CD4-positive, alpha-beta memory T cell (primary cell): ENCODE measurements at regions not wholly inside any gene's neighbourhood (a gene's known extent, or its start where the extent isn't known, plus 50 kb on each side); places are given as distances from the start of the nearest gene placed in this dataset.

Experiments
- CTCF ChIA-PET: fragments of 350-600 bp; sonication (Branson Sonifier 250); formaldehyde crosslinking; loops from one replicate; lab custom pipeline; 2021; ENCODE audit warnings: inconsistent platforms; ENCODE audit not compliant: partially characterized antibody; lab: Charles Lee
- POLR2A ChIA-PET: fragments of 350-600 bp; sonication (Branson Sonifier 250); formaldehyde crosslinking; loops from one replicate; lab custom pipeline; 2021; ENCODE audit not compliant: partially characterized antibody; lab: Charles Lee
- DNase-seq, 5 donors: peaks; one replicate each; pipeline versions ENCODE4 v3.0.0 to v3.0.0-alpha.2; 2020 to 2022; ENCODE audit warnings: mixed read lengths in 1 of 5
- H3K27ac ChIP-seq: one replicate; pipeline ENCODE4 v1.7.0; 2013; ENCODE audit warnings: low read depth, low read length
- H3K27me3 ChIP-seq: 2 replicates; pipeline ENCODE4 v1.7.0; 2013; ENCODE audit warnings: mild to moderate bottlenecking, low read length, moderate library complexity; ENCODE audit not compliant: insufficient read depth
- H3K36me3 ChIP-seq: 2 replicates; pipeline ENCODE4 v1.7.0; 2013; ENCODE audit warnings: mild to moderate bottlenecking, low read length, moderate library complexity; ENCODE audit not compliant: insufficient read depth
- H3K4me1 ChIP-seq: 2 replicates; pipeline ENCODE4 v1.7.0; 2013; ENCODE audit warnings: mild to moderate bottlenecking, low read length, moderate library complexity; ENCODE audit not compliant: insufficient read depth
- H3K4me3 ChIP-seq, 2 donors: one replicate each; pipeline ENCODE4 v1.7.0; 2013; ENCODE audit warnings: low read length in 2 of 2, mild to moderate bottlenecking in 1 of 2
- H3K9me3 ChIP-seq, 2 donors: one replicate each; pipeline ENCODE4 v1.7.0; 2013; ENCODE audit warnings: low read length in 2 of 2, control low read depth in 1 of 2; ENCODE audit not compliant: control insufficient read depth in 1 of 2
- H3K27ac Mint-ChIP-seq, 7 donors: one replicate each; pipeline ENCODE4 v1.8.0; 2020 to 2021; ENCODE audit warnings: mixed read lengths in 7 of 7, mild to moderate bottlenecking in 6 of 7, inconsistent platforms in 3 of 7, moderate library complexity in 3 of 7
- H3K27me3 Mint-ChIP-seq, 2 donors: one replicate each; pipeline ENCODE4 v1.8.0; 2020 to 2021; ENCODE audit warnings: mixed read lengths in 2 of 2
- H3K36me3 Mint-ChIP-seq, 2 donors: one replicate each; pipeline ENCODE4 v1.8.0; 2020 to 2021; ENCODE audit warnings: mixed read lengths in 2 of 2, inconsistent platforms in 1 of 2, mild to moderate bottlenecking in 1 of 2
- H3K4me1 Mint-ChIP-seq, 4 donors: one replicate each; pipeline ENCODE4 v1.8.0; 2020 to 2021; ENCODE audit warnings: mixed read lengths in 4 of 4, mild to moderate bottlenecking in 1 of 4
- H3K4me3 Mint-ChIP-seq, 8 donors: one replicate each; pipeline ENCODE4 v1.8.0; 2020 to 2021; ENCODE audit warnings: mixed read lengths in 8 of 8, mild to moderate bottlenecking in 7 of 8, moderate library complexity in 6 of 8, inconsistent platforms in 3 of 8
- H3K9me3 Mint-ChIP-seq, 8 donors: one replicate each; pipeline ENCODE4 v1.8.0; 2020 to 2021; ENCODE audit warnings: mixed read lengths in 8 of 8, mild to moderate bottlenecking in 5 of 8, inconsistent platforms in 3 of 8, moderate library complexity in 1 of 8
- intact Hi-C: fragments of 100-400 bp; cut with micrococcal nuclease; formaldehyde crosslinking; loops from one replicate; pipeline ENCODE4 v1.15.1; 2023

DNA sequence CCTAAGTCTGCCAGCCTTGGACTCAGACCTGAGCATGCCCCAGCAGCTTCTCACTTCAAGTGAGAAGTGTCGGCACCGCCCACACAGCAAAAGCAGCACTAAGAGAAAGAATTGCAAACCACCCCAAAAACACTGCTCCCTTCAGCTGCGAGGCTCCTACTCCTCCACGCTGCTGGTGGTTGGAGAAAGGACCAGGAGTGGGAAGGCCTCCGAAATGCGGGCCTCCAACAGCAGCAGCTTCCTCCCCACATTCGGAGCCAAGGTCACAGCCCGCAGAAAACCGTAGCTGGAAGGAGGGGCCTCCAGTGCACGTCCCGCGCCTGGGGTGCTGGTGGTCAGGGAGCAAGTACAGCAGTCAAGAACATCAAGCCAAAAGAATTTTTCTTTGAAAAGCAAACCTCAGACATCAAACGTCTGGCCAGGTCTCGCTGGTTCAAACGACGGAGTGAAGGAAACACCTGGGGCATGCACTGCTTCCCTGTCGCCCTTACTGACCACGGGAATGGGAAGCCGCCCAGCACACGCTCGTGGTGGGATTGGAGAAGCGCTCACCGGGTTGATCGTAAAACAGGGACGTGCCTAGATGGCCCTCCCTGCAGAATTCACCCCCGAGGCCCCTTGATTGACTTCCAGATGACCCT is 185.6 kb upstream of the CST7 start:
- H3K27me3 ChIP-seq, result no peaks in the 10 kb centered on the region
- H3K36me3 ChIP-seq, result no peaks in the 10 kb centered on the region
- no peak overlapping the region for H3K4me3 Mint-ChIP-seq
- no peak overlapping the region for H3K27ac Mint-ChIP-seq
- H3K27ac ChIP-seq, result no peak overlapping the region
- no peak for DNase-seq
- H3K9me3 Mint-ChIP-seq, result peaks cover 0 to 9% (median 2%) of the 10 kb centered on the region in 8 donors
- POLR2A ChIA-PET, result no interaction called here
- H3K9me3 ChIP-seq, result no peaks in the 10 kb centered on the region
- intact Hi-C loops, result no loop called here
- CTCF ChIA-PET, result no interaction called here
- H3K4me3 ChIP-seq, result no peak overlapping the region
- no peaks in the 10 kb centered on the region for H3K4me1 ChIP-seq
- peaks cover 5 to 13% of the 10 kb centered on the region in 2 donors for H3K27me3 Mint-ChIP-seq
- H3K4me1 Mint-ChIP-seq, result no peaks in the 10 kb centered on the region
- no peaks in the 10 kb centered on the region for H3K36me3 Mint-ChIP-seq

DNA sequence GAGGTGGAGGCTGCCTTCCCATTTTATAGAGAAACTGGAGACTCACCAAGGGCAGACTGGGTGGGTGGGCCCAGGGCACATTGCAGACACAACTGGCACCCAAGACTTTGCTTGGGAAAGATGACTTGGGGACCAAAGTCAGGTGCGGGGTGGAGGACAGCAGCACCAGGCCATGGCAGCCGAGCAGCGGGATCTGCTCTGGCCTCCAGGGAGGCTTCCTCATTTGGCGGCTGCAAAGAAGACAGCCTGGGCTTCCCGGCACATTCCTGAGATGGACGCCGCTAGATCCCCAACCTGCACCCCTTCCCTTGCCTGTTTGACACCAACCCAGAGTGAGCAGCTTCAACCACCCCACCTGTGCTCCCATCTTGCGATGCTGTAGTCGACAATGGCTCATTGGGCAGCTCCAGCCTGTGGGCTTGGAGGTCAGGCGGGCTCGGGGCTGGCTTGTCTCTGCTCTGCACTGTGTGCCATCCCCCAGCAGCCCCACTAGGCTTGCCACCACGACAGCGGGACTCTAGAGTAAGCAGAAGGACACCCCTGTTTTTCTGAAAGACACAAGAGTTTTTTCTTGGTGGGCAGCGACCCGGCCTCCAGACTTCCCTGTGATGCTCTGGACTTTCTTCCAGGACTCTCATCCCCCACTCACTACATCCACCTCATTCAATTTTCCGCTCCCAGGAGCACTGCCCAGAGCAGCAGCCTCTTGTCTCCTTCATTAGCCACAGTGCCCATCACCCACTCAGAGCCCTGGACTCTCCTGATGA is 184.9 kb upstream of the CST7 start:
- Histone ChIP-seq H3K36me3 (no peaks in the 10 kb centered on the region), H3K27me3 (no peaks in the 10 kb centered on the region), H3K9me3 (no peaks in the 10 kb centered on the region), H3K27ac (no peak overlapping the region), H3K4me1 (no peaks in the 10 kb centered on the region), H3K4me3 (no peak overlapping the region)
- H3K36me3 Mint-ChIP-seq, result no peaks in the 10 kb centered on the region
- H3K4me1 Mint-ChIP-seq, result no peaks in the 10 kb centered on the region
- no peak overlapping the region for H3K4me3 Mint-ChIP-seq
- intact Hi-C loops, result no loop called here
- DNase-seq, result no peak
- ChIA-PET POLR2A (no interaction called here), CTCF (no interaction called here)
- no peak overlapping the region for H3K27ac Mint-ChIP-seq
- H3K27me3 Mint-ChIP-seq, result peaks cover 5 to 16% of the 10 kb centered on the region in 2 donors
- peaks cover 0 to 9% (median under 1%) of the 10 kb centered on the region in 8 donors for H3K9me3 Mint-ChIP-seq

DNA sequence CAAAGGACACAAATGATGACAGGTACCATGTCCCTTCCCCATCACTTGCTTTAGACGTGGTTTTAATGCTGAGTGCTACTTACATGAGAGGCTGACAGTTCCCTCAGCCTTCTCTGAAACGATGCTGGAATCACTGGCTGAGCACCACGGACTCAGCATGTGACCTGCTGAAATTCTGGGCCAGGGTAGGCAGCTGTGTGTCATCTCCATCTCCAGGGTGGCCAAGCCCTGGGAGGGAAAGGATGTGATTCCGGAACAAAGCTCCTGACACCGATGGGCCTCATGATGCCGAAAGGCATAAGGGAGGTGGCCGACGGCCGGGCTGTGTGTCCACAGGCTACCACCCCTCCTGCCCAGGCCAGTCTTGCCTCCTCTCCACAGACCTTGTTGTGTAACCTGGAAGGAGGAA is 184.3 kb upstream of the CST7 start:
- H3K9me3 ChIP-seq, result no peaks in the 10 kb centered on the region
- Mint-ChIP-seq H3K27me3 (peaks cover 5 to 16% of the 10 kb centered on the region in 2 donors), H3K9me3 (peaks cover 0 to 7% (median under 1%) of the 10 kb centered on the region in 8 donors), H3K4me3 (no peak overlapping the region), H3K36me3 (no peaks in the 10 kb centered on the region), H3K27ac (no peak overlapping the region), H3K4me1 (no peaks in the 10 kb centered on the region)
- no peaks in the 10 kb centered on the region for H3K36me3 ChIP-seq
- DNase-seq, result no peak
- no peaks in the 10 kb centered on the region for H3K4me1 ChIP-seq
- ChIA-PET CTCF (no interaction called here), POLR2A (no interaction called here)
- no peak overlapping the region for H3K4me3 ChIP-seq
- intact Hi-C loops, result no loop called here
- H3K27ac ChIP-seq, result no peak overlapping the region
- H3K27me3 ChIP-seq, result no peaks in the 10 kb centered on the region

DNA sequence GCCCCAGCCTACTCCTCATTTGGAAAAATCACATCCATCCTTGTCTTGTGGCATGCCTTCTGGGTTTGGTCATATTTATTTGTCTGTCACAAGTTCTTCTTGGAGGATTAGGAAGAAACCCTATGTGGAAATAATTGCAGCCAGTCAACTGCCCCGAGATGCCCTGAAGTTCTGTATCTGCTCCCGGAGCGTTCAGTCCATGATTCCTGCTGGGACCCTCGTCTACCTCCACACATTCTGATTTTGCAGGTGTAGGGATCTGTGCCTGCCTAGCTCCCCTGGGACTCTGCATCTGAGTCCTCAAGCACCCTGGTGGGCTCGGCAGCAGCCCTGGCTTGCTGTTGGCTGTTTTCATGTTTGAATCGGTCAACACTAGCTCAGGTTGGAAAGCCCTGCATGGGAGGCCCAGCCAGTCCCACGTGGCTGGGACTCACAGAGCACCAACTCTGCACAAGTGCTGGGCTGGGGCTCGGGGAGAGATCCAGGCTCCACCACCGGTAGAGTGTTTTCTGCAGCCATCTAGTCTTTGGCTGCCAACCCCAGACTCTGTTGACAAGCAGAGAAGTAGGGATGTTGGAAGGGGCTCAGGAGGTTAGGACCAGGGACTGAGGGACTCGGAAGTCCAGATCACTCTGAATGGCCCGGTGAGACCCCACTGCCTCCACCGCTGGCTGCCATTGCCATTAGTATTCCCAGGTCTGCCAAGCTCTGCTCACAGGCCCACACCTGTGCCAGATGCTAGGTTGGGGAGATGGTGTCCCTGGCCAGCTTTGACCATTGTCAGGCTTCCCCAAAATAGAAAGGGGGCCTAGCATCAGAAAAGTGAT is 183.5 kb upstream of the CST7 start:
- CTCF ChIA-PET, result no interaction called here
- H3K4me1 Mint-ChIP-seq, result no peaks in the 10 kb centered on the region

DNA sequence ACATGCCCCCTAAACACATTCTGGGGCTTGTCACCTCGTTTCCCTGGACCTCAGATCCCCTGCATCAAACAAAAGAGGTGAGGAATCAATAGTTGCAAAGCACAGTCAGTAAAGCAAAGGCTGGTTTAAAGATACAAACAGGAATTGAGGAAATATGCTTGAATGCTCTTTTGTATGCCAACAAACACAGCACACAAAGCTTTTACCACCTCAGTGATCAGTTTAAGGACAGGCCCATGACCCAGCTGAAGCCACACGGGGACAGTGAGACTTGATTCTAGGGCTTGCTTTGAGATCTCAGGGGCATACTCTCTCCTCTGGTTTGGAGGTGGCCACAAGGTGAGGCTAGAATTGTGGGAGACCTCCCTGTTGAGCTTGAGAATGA is 182.9 kb upstream of the CST7 start:
- no peak for DNase-seq
- H3K4me3 ChIP-seq, result no peak overlapping the region
- H3K36me3 ChIP-seq, result no peaks in the 10 kb centered on the region
- POLR2A ChIA-PET, result no interaction called here
- no peaks in the 10 kb centered on the region for H3K9me3 Mint-ChIP-seq
- no peaks in the 10 kb centered on the region for H3K36me3 Mint-ChIP-seq
- intact Hi-C loops, result no loop called here
- no peak overlapping the region for H3K27ac Mint-ChIP-seq
- no peak overlapping the region for H3K27ac ChIP-seq
- peaks cover 5 to 16% of the 10 kb centered on the region in 2 donors for H3K27me3 Mint-ChIP-seq
- no peaks in the 10 kb centered on the region for H3K27me3 ChIP-seq
- no peaks in the 10 kb centered on the region for H3K9me3 ChIP-seq
- H3K4me1 ChIP-seq, result no peaks in the 10 kb centered on the region
- CTCF ChIA-PET, result no interaction called here
- H3K4me1 Mint-ChIP-seq, result no peaks in the 10 kb centered on the region
- no peak overlapping the region for H3K4me3 Mint-ChIP-seq

More for the DNA sequence above, 183.5 kb upstream of the CST7 start:
- Mint-ChIP-seq H3K4me3 (no peak overlapping the region), H3K36me3 (no peaks in the 10 kb centered on the region), H3K9me3 (peaks cover 0 to under 1% (median 0%) of the 10 kb centered on the region in 8 donors), H3K27ac (no peak overlapping the region), H3K27me3 (peaks cover 5 to 16% of the 10 kb centered on the region in 2 donors)
- POLR2A ChIA-PET, result no interaction called here
- H3K36me3 ChIP-seq, result no peaks in the 10 kb centered on the region
- DNase-seq, result no peak
- no peak overlapping the region for H3K27ac ChIP-seq
- intact Hi-C loops, result no loop called here
- H3K9me3 ChIP-seq, result no peaks in the 10 kb centered on the region
- no peak overlapping the region for H3K4me3 ChIP-seq
- no peaks in the 10 kb centered on the region for H3K4me1 ChIP-seq
- H3K27me3 ChIP-seq, result no peaks in the 10 kb centered on the region

DNA sequence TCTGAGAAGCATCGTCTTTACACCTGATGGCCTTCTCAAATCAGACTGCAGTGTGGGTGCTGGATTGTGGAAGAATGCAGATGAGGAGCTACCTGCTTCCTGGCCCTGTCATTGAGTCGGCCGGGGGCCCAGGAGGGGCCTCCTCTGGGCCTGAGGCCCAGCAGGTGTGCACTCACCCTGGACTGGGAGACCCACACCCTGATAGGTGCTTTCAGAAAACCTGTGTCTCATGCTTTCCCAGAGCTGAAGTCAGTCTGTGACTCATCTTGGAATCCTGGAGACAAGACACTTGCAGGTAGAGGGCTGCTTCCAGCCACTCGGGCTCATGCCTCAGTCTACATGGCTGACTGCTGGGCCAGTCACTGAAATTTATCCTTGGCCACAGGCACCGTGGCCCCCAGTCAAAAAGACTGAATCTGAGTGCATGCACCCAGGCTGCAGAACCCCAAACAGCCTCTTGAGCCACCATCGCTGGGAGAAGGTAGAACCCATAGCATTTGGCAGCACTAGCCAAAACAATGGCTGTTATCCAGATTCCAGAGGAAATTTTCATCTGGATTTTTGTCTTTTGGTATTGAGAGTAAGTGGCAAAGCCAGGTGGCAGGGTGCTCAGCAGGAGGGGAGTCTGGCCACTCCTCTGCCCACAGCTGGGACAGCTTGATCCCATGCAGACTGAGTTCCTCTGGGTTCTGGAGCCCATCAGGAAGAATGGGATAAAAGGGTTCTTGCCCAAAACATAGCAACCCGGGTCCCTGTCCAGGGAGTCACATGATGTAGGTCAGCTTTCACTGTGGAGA is 182.0 kb upstream of the CST7 start:
- no peak for DNase-seq
- Mint-ChIP-seq H3K4me1 (no peaks in the 10 kb centered on the region), H3K4me3 (no peak overlapping the region), H3K9me3 (no peaks in the 10 kb centered on the region), H3K36me3 (no peaks in the 10 kb centered on the region), H3K27me3 (peaks cover 7 to 23% of the 10 kb centered on the region in 2 donors), H3K27ac (no peak overlapping the region)
- H3K36me3 ChIP-seq, result no peaks in the 10 kb centered on the region
- CTCF ChIA-PET, result no interaction called here
- POLR2A ChIA-PET, result no interaction called here
- no peaks in the 10 kb centered on the region for H3K4me1 ChIP-seq
- intact Hi-C loops, result no loop called here
- no peak overlapping the region for H3K27ac ChIP-seq
- no peaks in the 10 kb centered on the region for H3K9me3 ChIP-seq
- no peaks in the 10 kb centered on the region for H3K27me3 ChIP-seq
- H3K4me3 ChIP-seq, result no peak overlapping the region
